HG02852 (cell line): ENCODE measurements at regions not wholly inside any gene's neighbourhood (a gene's known extent, or its start where the extent isn't known, plus 50 kb on each side); places are given as distances from the start of the nearest gene placed in this dataset.
"Not testable (repeated sequence)": the region's sequence is repeated elsewhere in the genome, so short reads cannot be mapped to it uniquely, and the experiment has no call there.

ENCODE experiments used
- ATAC-seq: cut with Tn5 transposase; IDR thresholded peaks from one replicate; pipeline ENCODE4 v1.9.1; 2021; ENCODE audit warnings: mild to moderate bottlenecking, moderate library complexity; ENCODE audit not compliant: unreplicated experiment

DNA sequence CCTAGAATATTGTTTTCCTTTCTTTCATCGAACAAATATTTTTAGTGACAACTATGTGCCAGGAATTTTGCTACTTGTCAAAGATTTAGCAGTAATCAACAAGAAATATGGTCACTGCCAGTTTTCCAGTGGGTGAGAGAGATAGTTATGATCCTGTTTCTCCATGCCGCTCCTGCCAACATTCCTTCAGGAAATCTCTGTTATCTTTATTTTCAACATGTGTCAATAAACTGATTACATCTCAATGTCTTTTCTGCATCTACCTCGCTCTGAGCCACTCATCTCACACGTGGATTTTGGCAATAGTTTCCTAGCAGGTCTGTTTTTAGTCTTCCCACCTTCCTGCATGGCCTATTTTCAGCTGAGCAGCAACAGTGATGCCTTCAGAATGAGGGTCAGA, 650.0 kb upstream of the STXBP6 start:
- no peak for ATAC-seq

DNA sequence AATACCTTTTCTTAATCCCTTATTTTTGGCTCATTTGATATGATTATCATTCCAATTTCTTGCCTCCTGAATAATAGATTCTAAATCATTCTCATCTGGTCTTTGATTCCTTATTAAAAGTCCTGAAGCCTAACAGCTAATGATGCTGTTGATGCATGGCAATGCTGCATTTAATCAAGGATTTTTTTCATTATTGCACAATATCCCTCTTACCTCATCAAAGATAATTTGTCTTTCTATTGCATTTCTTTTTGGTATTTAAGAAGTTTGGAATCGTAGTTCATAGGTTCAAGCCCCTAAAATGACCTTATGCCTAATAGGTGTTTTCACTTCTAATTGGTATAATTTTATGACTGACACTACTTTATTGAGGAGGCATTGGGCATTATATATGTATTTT, 648.2 kb upstream of the STXBP6 start:
- ATAC-seq, result no peak

DNA sequence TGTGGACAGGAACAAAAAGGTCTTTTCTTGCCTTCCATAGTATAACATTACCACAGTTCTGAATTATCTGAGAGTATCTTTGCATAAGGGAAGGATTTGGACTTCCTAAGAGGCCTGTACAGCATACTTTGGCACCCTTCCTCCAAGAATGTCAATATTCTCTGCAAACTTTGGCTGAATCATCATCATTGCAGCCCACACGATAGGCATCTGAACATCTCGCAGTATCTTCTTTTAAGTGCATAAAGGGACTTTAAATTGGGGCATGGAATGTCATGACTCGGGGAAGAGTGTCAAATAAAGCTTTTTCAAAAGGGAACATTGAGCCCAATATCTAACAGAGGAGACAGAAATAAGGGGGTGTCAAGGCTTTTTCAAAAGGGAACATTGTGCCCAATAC, 646.2 kb upstream of the STXBP6 start:
- ATAC-seq, result no peak

DNA sequence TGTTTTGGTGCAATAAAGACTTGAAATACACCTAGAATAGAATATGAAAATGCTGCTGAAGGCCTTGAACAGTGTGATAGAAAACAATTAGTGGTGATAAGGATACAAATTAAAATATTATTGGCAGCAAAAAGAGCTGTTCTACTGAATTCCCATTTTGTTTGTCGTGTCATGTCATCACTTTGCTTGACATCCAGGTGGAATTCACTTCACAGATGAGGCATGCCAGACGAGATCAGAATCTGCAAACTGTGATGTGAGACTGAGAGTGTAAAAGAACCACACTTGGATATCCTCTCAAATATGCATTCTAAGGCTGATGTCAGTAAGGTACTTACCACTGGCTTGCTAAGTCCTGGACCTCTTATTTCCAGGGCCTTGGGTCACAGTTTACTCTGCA, 635.1 kb upstream of the STXBP6 start:
- ATAC-seq, result no peak

DNA sequence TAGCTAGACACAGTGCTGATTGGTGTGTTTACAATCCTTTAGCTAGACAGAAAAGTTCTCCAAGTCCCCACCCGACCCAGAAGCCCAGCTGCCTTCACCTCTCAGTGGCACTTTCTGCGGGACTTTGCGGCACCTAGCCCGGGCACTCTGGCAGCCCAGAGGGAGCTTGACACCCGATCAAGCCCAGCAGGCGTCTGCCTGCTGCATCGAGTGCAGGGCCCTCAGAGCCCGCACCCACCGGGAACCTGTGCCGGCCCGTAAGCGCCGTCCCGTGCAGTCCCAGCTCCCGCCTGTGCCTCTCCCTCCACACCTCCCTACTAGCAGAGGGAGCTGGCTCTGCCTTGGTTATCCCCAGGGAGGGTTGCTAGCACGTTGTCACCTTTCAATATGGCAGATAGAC, 631.0 kb upstream of the STXBP6 start:
- ATAC-seq, result no peak

DNA sequence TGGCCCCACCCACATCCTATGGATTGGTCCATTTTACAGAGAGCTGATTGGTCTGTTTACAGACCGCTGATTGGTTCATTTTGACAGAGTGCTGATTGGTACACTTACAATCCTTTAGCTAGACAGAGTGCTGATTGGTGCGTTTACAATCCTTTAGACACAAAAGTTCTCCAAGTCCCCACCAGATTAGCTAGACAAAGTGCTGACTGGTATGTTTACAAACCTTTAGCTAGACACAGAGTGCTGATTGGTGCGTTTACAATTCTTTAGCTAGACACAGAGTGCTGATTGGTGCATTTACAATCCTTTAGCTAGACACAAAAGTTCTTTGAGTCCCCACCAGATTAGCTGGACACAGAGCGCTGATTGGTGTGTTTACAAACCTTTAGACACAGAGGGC, 630.6 kb upstream of the STXBP6 start:
- not testable (repeated sequence) for ATAC-seq

DNA sequence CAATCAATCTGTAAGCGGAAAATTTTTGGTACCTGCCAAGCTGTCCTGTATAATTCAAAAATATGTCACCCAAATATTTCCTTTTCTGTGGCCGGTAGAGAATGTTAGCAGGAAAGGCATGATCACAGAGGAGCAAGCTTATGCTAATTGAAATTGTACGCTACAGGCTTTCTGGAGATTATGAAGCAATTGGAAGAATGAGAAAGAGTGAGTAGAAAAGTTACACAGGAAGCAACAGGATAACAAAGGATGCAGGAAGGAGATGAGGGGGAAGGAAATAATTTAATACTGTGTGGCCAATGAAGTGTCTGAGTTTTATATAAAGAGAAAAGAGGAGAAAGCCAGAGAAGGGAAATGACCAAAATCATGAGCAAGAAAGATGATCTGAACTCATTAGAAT, 627.2 kb upstream of the STXBP6 start:
- ATAC-seq, result no peak

DNA sequence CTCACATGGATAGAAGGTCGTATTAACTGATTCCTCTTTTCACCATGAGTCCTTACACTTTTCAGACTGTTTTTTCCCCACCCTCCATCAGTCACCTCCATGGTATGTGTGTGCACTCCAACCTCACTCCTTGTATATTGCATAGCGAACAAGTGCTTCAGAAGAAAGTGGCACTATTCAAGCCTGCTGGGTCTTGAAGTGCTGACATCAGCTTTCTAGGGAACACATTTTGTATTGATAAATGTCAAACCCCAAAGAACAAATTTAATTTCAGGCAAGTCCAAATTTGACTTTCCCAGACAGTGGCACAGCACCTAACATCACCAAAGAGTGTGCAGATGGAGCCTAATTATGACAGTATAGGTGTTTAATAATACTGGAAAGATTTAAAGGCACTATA, 617.4 kb upstream of the STXBP6 start:
- no peak for ATAC-seq

DNA sequence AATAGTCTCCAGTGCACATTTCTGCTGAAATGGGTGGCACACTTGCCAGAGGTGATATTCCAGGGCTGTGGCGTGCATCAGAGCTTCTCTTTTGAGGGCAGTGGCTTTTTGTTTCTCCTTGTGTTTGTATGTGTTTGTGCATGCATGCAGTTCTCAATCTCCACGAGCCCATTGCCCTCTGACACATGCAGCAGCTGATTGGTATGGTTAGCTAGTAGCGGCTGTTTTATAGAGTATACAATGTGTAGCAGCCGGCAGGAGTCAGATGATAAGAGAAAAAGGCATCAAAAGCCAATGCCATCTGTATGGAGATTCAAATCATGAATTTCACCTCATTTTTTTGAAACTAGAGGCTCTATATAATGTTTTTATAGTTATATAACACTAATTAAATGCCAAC, 616.9 kb upstream of the STXBP6 start:
- ATAC-seq, result no peak

DNA sequence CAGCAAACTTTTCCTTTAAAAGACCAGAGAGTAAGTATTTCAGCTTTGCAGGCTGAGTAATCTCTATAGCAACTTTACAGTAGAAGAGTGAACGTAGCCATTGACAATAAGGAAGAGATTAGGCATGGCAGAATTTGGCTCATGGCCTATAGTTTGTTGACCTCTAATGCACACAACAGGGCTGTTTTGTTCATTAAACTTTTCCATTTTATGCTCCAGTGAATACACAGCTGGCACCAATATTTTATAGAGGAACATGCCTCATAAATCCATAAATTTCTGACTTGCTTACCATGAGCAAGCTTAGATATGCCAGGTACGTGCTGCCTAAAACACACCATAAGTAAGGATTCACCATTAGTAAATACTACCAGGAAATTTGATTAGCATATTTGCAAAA, 609.0 kb upstream of the STXBP6 start:
- ATAC-seq, result no peak

DNA sequence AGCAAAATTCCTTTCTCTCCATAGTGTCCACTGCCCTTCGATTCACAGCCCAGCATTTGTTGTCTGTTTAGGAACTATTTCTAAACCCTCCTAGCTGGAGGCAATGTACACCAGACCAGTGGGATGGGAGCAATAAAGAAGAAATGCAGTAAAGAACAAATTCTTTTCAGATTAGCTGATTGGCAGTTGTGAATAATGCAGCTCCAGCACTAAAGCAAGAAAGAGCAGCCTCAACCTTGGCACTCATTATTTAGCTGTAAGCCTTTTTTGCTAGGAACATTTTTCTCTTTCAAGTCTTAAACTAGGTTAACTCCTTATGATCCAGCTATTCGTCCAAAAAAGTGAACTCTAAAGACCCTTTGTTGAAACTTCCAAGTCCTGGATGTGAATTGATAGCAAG, 580.5 kb upstream of the STXBP6 start:
- ATAC-seq, result no peak

DNA sequence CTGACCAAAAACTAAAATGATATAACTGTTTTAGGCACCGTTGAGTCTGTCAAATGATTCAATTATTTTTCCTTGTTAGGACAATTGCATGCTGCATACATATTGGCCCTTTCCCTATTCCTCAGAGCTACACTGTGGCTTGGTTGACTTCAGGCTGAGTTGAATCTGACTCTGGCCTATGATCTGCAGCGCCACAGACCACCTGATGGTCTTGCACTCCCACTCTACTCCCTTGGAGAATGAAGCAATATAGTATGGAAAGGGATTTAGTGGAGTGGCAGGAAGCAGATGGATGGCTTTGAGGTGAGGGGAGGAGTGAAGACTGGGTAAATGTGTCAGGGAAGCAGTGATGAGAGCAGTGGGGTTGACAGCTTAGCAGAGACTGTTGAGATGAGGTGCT, 579.0 kb upstream of the STXBP6 start:
- ATAC-seq, result no peak

DNA sequence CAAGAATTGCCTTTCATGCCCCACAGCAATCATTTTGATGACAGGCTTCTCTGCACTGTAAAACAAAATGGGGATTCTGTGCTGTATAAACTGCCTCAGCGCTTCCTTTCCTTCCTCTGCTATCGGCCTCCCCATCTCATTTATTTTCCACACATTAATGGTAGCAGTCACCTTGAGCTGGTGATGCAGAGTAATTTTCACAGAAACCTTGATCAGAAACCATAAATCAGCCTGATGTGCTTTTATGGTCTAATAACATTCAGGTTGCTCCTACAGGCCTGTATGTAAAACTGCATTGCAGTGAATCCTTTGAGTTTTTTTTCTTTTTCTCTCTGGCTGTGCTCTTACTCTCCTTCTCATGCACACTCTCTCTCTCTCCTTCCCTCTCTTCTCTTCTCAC, 578.4 kb upstream of the STXBP6 start:
- no peak for ATAC-seq

DNA sequence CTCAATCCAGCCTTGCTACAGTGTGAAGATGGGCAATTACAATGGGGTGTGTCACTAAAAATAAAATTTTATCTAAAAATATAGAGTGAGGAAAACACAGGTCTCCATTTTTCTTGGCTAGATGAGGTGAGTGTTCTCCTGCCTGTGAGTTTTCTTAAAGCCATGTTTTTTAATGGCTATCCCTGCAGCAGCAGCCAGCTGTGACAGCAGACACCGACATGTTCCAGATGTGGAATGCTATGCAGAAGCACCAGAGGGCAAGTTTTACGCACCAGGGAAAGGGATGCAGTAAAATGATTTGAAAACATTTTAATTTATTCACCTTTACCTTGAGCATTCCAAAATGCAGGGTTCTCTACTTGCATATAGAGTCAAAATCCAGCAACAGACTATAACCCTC, 577.0 kb upstream of the STXBP6 start:
- no peak for ATAC-seq

DNA sequence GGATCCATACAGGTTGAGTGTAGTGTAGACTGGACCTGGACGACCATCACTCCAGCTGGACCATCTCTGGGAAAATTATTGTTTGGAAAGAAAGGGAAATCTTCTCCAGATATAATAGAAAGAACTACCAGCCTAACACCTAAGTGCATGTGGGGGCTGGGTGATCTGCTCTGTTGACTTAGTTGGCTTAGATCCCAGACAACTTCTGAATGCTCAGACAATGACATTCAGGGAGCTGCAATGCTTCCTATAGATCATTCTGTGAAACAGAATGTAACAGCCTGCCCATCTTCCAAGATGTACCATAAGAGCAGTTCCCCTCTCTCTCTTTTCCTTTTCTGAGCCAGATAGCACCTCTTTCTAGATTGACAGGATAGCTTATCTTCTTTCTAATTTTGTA, 572.8 kb upstream of the STXBP6 start:
- ATAC-seq, result no peak

DNA sequence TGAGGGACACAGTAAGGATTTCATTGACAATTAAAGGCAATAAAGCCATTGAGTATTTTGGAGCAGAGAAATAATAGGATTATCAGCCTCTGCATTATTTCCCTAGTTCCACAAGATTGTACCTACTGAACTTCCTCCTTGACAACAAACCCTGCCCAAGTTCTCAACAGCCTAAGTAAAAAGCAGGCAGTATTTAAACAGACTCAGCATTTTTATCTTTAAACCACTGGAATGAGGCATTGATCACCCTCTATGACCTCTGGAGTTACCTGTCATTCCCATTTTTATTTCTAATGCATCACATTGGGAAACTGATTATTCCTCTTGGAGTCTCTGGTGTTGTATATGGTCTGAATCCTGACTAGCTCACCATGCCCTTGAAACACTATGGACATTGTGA, 570.6 kb upstream of the STXBP6 start:
- ATAC-seq, result no peak

DNA sequence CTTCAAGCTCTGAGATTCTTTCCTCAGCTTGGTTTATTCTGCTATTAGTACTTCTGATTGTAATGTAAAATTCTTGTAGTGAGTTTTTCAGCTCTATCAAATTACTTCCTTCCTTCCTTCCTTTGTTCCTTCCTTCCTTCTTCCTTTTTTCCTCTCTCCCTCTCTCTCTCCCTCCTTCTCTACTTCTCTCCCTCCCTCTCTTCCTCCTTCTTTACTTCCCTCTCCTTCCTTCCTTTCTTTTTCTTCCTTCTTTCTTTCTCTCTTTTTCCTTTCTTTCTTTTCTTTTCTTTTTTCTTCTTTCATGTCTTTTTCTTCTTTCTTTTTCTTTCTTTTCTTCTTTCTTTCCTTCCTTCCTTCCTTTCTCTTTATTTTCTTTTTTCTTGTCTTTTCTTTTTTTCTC, 565.2 kb upstream of the STXBP6 start:
- ATAC-seq, result no peak

DNA sequence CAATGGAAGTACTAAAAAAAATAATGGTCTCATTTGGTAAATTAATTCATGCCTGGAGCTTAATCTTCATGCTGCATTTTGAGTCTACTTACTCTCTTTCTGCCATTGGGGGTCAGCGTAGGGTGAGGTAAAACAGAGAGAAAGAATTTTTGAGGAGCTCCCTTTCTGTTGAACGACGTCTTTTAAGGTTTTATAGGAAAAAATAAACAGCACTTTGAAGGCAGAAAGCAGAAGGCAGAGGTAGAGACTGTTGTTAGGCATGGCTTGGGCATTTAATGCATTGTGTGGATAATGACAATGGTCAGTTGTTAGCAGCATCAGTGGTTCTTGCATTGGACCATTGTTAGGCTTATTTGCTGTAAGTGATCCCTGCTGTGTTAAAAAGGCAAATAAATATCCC, 557.2 kb upstream of the STXBP6 start:
- ATAC-seq, result no peak

DNA sequence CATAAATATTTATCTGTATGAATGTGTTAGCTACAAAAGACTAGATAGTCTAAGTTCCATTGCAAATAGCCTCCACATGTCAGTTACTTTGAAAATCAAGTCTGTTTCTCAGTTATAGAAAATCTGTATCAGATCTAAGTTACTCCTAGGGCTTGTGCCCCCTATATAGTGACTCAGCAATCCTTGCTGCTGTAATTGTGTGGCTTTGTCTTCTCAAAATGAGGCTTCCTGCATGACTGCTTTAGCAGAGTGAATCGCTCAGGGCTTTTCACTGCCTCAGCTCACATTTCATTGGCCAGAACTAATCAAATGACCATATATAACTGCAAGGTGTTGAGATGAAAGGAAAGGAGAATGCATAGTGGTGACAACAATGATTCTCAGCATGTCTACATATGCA, 552.2 kb upstream of the STXBP6 start:
- ATAC-seq, result no peak

DNA sequence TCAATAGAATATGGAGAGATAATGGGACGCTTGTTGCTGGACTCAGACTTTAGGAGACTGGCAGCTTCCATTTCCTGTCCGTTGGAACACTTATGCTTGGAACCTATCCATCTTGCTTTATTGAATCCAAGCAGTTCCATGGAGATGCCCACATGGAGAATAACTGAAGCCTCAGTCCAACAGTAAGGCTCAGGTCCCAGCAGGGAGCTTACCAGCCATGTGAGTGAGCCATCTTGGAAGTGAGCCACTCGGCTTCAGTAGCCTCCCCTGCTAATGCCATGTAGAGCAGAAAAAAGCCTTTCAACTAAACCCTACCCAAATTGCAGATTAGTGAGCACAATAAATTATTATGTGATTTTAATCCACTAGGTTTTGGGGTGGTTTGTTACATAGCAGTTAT, 538.8 kb upstream of the STXBP6 start:
- no peak for ATAC-seq

DNA sequence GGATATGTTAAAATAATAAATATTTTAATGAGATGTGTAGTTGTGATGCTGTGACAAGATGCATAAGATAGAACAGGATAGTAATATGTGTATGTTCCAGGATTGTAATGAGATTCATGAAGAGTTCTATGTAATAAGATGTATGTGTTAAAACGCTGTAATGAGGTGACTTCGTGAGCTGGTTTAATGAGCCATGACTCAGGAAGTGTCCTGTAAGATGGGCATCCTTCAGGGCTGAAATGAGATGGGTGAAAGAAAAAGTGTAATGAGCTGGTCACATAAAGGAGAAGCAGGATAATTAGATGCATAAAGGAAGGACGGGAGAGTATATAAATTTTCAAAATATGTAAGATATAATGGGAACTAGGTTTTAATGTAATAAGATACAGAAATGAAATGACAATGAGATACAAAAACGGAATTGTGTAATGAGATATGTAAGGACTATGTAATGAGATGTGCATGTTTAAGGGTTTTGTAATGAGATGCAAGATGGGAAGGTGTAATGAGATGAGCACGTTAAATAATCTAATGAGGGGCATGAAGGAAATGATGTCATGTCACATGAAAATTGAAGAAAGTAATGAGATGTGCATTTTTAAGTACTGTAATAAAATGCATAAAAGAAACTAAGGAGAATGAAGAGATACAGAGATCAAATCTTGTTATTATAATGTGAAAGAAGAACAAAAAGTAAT, 524.8 kb upstream of the STXBP6 start:
- ATAC-seq, result no peak

DNA sequence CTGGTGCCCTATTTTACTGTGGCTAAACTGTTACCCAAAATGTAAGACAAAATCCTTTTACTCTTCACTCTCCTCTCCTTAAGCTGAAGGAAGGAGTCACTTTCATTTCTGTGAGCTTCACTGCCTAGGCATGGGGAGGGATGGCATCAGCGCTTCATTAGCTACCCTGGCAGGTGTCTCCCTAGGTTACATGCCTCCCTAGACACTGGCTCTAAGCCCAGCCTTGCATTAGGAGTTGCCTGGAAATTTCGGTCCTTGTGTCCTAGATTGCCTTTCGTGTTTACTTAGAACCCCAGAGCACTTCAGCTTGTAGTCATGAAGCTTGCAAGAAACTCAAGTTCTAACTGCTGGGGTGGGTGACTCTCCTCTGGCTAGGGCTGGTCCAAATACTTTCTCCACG, 520.5 kb upstream of the STXBP6 start:
- ATAC-seq, result no peak

DNA sequence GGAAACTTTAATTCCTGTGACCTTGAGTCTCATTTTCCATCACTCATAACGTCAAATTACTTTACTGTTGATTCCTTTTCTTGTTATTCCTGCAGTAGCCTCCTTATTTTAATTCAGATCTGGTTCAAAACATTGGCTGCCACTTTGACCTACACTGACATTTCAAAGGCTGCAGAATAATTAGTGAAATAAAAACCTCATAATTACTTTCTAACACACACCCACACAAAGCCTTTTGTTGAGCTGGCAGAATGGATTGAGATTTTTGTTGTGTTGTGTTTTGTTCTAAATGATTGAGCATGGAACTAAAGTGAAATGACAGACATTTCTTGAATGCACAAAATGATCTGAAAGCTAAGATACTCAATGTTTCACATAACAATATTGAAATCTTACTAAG, 507.5 kb upstream of the STXBP6 start:
- no peak for ATAC-seq

DNA sequence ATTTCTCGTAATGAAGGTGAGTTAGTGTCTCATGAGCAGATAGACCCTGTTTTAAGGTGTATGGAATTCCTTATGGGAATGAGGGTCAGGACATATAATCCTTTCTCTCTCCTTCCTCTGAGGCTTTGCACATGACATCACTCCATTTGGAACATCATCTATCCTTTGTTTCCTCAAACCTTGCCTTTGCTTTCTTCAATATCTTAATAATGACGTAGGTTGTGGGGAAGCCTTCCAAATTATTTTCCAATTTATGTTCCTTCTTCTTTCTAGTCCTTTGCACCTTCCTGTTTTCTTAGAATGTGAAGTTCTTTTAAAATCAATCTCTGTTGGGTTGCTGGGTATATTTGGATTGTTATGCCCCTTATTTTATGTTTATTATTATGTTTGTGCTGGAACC, 502.9 kb upstream of the STXBP6 start:
- ATAC-seq, result no peak
